Medulla oblongata (tissue), 1 donor: ENCODE measurements at regions not wholly inside any gene's neighbourhood (a gene's known extent, or its start where the extent isn't known, plus 50 kb on each side); places are given as distances from the start of the nearest gene placed in this dataset.

Source experiments
- DNase-seq: peaks from one replicate; pipeline ENCODE4 v3.0.0-alpha.2; 2015; ENCODE audit errors: extremely low spot score

- no peak for DNase-seq
These were observed 188.8 kb upstream of the KHDRBS2 start for GRCh38 chr6:62474793-62475192.

- DNase-seq, result no peak
These were observed 180.6 kb upstream of the KHDRBS2 start for GRCh38 chr6:62466607-62467006.

GRCh38 chr6:62465206-62465605 is 179.2 kb upstream of the KHDRBS2 start:
- DNase-seq, result no peak

DNA sequence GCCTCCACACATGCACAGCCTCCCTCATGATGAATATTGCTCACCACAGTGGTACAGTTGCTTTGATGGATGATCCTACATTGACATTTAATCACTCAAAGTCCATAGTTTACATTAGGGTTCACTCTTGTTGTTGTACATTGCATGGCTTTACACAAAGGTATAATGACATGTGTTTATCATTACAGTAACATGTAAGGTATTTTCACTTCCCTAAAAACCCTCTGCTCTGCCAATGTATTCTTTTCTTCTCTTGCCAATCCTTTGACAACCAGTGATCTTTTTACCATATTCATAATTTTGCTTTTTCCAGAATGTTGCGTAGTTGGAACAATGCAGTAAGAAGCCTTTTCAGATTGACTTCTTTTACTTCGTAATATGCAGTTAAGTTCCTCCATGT is 166.6 kb upstream of the KHDRBS2 start:
- DNase-seq, result no peak

- DNase-seq, result no peak
These were observed 160.8 kb upstream of the KHDRBS2 start for GRCh38 chr6:62446647-62447316.

DNA sequence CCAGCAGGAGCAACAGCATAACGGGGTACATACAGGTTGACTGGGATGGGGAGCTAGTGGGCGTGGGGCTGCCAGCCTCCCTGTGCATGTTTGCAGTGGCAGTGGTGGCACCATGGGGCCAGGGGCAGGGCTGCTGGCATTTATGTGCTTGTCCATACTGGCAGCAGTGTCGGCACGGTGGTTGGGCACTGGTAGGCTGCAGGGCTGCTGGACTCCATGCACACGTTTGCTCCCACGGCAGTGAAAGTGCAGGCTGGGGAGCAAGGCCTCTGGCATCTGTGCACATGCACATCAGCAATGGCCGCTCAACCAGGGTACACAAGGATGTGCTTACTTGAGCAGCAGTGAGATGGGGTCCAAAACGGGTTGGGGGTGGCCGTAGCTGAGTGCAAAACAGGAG is 159.5 kb upstream of the KHDRBS2 start:
- DNase-seq, result no peak

DNA sequence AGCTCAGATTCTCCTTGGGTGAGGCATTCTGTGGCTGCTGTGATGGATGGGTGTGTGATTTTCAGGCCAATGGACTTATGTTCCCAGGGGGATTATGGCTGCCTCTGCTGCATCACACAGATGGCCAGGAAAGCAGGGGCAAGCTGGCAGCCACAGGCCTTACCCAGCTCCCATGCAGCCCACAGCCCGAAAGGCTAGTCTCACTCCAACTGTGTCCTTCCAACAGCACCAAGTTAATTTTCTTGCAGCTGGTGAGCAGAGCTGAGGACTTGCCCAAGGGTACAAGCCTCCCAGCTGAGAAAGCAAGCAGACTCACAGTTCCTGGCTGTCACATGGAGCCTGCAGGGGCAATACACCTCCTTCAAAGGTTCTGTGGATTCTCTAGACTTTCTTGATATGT is 155.2 kb upstream of the KHDRBS2 start:
- no peak for DNase-seq

GRCh38 chr6:62429781-62430180 is 143.8 kb upstream of the KHDRBS2 start:
- no peak for DNase-seq

DNA sequence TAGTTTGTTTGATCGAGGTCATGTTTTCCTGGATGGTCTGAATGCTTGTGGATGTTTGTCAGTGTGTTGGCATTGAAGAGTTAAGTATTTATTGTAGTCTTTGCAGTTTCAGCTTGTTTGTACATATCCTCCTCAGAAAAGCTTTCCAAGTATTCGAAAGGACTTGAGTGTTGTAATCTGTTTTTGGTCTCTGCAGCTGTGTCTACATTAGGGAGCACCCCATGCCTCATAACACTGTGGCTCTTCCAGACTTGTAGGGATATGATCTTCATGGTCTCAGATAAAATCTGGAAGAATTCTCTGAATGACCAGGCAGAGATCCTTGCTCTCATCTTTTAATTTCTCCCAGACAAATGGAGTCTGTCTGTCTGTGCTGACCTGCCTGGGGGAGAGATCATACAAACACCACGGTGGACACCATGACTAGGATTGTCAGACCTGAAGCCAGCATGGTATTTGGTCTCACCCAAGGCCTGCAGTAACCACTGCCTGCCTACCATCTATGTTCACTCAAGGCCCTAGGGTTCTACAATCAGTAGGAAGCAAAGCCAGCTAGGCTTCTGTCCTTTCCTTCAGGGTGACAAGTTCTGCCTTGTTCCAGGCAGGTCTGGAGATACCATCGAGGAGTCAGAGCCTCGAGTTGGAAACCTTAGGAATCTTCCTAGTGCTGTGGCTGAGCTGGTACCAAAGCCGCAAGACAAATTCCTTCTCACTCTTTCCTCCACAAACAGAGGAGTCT is 114.7 kb upstream of the KHDRBS2 start:
- no peak for DNase-seq

- no peak for DNase-seq
These were observed 107.6 kb upstream of the KHDRBS2 start for GRCh38 chr6:62393608-62394007.

- no peak for DNase-seq
These were observed 106.3 kb upstream of the KHDRBS2 start for GRCh38 chr6:62392291-62392690.

DNA sequence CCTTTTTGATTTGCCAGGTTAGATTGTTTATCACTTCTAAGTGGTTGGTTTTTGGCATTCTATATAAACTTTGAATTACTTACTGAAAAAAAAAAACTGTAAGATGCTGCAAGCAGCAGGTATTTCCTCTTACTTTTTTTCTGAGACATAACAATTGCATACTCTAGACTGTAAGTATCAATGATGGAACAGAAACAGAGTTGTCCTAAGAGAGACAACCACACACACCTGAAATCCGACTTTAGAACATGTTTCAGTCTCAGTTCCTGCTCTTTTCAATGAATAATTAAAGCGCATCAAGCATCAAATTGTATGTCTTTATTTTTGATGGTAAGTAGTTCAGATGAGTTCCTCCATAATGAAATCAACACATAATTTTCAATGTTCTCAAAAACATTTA is 105.3 kb upstream of the KHDRBS2 start:
- DNase-seq, result no peak

GRCh38 chr6:62390401-62390800 is 104.4 kb upstream of the KHDRBS2 start:
- DNase-seq, result no peak

DNA sequence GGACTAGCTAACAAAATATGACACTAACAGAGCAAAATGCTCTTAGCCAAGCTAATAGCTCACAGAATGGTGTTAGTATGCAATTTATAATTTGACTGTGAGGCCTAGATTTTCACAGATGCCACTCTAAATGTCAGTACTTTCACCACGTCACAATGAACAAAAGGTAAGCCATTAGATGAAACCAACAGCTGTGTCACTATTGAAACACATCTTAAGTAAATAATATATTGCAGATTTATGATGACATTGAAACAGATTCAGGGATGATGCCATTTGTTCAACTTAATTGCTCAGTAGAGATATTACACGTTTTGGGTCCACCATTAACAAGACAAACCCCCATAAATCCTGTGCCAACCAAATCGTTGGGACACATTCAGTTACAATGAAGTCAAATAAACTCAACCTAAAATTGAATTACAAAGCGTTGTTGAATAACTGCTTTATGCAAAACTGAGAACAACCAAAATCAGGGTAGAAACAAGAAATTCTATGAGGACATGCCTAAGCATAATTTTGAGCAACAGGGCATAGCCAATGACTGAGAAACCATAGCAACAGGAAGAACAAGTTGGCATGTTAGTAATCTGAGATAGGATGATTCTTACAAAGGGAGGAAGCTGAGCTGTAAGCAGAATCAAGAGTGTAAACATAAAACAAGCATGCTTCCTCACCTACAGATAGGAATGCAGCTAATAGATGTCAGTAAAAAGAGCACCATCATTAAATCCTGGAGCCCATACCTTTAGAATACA is 85.6 kb upstream of the KHDRBS2 start:
- DNase-seq, result no peak

DNA sequence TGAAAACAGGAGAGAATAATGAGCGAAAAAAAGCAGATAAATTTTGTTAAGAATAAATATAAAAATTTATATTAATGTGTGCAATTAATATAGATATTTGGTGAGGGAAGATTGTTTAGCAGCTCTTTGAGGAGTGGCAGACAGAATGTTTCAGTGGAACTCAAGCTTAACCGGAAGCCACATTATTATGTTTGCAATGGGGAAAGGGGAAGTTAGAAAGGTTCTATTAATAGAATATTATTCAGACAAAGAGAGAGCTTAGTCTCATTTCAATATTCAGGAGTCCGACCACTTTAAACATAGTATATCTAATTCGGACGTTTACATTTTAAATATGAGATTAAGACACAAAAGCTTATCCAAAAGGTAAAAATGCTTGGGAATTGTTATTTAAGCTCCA is 81.6 kb upstream of the KHDRBS2 start:
- DNase-seq, result no peak

DNA sequence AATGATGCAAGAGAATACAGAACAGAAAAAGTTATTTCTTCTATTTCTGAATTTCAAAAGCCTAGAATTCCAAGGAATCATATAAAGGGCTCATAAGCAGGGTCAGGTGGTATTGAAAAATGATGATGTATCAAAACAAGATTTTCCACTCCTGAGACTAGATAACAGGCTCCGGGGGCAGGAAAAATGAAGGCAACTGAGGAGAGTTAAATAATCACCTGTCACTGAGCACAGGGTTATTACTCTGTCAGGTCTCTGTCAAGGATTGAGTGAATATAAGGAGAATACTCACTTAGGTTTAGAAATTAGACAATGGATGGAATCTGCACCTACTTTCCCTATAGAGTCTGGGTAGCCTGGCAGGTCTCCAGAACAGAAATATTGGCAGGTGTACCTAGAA is 76.1 kb upstream of the KHDRBS2 start:
- no peak for DNase-seq

GRCh38 chr6:62357835-62358234 is 71.8 kb upstream of the KHDRBS2 start:
- no peak for DNase-seq

DNA sequence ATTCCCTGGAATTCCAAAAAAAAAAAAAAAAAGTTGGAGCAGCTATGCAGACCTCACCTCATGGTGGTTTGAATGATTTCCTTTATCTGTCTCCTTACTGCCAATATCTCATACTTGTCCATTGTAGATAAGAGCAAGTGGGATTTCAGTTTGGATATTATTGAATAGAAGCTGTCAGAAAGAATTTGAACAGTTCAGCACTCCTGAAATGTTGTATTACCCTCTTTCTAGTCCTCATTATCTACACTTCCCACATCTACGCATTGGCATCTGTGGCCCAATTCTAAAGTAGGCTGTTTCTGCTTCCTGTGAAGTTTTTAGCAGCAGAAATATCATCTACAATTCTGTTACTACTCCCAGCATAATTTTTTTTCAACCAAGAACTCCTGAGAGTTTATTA is 68.2 kb upstream of the KHDRBS2 start:
- DNase-seq, result no peak

- DNase-seq, result no peak
These were observed 60.1 kb upstream of the KHDRBS2 start for GRCh38 chr6:62345962-62346689.

DNA sequence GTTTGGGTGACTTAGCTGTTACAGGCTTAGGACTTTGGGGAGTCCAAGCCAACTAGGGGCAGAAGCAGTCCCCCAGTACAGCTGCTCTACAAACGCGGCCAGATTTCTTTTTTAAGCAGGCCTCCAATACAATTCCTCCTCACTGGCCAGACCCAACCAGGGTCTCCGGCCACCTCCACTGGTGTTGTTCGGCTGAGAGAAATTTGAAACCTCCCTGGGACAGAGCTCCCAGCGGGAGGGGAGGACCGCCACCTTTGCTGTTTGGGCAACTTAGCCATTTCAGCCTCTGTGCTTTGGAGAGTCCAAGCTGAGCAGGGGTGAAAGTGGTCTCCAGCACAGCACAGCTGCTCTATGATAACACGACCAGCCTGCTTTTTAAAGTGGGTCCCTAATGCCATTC is 59.4 kb upstream of the KHDRBS2 start:
- DNase-seq, result no peak

DNA sequence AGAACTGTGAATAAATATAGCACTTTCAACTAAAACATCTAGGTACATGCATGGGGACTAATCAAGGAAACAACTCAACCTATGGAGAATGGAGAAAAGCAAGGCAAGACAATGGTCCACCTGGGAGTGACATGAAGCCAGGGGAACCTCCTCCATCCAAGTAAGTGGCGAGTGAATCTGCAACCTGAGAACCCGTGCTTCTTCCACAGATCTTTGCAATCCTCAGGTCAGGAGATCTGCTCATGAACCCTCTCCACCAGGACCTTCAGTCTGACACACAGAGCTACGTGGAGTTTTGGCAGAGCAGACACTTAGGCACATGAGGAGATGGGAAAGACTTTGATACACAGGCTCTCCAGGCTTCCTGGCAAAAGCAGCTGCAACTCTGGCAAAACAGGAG is 58.8 kb upstream of the KHDRBS2 start:
- DNase-seq, result no peak

- DNase-seq, result no peak
These were observed 52.5 kb upstream of the KHDRBS2 start for GRCh38 chr6:62338477-62338876.
